ENCODE measurements at regions not wholly inside any gene's neighbourhood (a gene's known extent, or its start where the extent isn't known, plus 50 kb on each side); places are given as distances from the start of the nearest gene placed in this dataset.

DNA sequence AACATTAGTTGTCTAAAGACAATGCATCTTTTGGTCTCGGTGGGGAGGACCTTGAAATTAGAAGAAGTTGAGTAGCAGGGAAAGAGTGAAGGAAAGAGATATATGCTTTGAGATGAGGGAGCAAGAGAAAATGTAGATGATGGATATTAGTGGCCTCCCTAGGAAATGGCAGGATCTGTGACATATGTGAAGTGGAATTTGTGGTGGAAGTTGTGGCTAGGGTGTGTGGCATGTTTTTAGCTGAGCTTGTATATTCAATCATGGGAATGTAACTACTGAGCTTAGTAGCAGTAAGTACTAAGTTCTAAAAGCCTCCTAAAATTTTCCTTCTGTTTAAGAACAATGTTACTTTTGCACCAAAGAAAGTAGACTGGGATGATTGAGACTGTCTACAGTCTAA lies 382.8 kb upstream of the CTSO start:
- TF ChIP-seq, protein P1, sequence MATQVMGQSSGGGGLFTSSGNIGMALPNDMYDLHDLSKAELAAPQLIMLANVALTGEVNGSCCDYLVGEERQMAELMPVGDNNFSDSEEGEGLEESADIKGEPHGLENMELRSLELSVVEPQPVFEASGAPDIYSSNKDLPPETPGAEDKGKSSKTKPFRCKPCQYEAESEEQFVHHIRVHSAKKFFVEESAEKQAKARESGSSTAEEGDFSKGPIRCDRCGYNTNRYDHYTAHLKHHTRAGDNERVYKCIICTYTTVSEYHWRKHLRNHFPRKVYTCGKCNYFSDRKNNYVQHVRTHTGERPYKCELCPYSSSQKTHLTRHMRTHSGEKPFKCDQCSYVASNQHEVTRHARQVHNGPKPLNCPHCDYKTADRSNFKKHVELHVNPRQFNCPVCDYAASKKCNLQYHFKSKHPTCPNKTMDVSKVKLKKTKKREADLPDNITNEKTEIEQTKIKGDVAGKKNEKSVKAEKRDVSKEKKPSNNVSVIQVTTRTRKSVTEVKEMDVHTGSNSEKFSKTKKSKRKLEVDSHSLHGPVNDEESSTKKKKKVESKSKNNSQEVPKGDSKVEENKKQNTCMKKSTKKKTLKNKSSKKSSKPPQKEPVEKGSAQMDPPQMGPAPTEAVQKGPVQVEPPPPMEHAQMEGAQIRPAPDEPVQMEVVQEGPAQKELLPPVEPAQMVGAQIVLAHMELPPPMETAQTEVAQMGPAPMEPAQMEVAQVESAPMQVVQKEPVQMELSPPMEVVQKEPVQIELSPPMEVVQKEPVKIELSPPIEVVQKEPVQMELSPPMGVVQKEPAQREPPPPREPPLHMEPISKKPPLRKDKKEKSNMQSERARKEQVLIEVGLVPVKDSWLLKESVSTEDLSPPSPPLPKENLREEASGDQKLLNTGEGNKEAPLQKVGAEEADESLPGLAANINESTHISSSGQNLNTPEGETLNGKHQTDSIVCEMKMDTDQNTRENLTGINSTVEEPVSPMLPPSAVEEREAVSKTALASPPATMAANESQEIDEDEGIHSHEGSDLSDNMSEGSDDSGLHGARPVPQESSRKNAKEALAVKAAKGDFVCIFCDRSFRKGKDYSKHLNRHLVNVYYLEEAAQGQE (IDR thresholded peaks at IDR 0.05; ENCODE audit: low read depth), result no peak
- TF ChIP-seq FOXM1 (IDR thresholded peaks at IDR 0.05; ENCODE audit: borderline replicate concordance, low read depth) (no peak), YY1 (IDR thresholded peaks at IDR 0.05; ENCODE audit: low read depth) (no peak), CEBPB (IDR thresholded peaks at IDR 0.05) (no peak), RAD21 (IDR thresholded peaks at IDR 0.05; ENCODE audit: low read depth) (no peak), EP300 (IDR thresholded peaks at IDR 0.05; ENCODE audit: borderline replicate concordance) (no peak), TAF1 (IDR thresholded peaks at IDR 0.05; ENCODE audit: low read depth) (no peak), EGR1 (IDR thresholded peaks at IDR 0.05) (no peak), CREB1 (IDR thresholded peaks at IDR 0.05; ENCODE audit: low read depth) (no peak), TCF12 (IDR thresholded peaks at IDR 0.05; ENCODE audit: low read depth) (no peak)
- TF ChIP-seq, protein P2, sequence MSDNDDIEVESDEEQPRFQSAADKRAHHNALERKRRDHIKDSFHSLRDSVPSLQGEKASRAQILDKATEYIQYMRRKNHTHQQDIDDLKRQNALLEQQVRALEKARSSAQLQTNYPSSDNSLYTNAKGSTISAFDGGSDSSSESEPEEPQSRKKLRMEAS (IDR thresholded peaks at IDR 0.05), result no peak
- TF ChIP-seq, protein P3, sequence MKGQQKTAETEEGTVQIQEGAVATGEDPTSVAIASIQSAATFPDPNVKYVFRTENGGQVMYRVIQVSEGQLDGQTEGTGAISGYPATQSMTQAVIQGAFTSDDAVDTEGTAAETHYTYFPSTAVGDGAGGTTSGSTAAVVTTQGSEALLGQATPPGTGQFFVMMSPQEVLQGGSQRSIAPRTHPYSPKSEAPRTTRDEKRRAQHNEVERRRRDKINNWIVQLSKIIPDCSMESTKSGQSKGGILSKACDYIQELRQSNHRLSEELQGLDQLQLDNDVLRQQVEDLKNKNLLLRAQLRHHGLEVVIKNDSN (IDR thresholded peaks at IDR 0.05), result no peak

Data from Ishikawa (cell line).